ENCODE measurements at regions not wholly inside any gene's neighbourhood (a gene's known extent, or its start where the extent isn't known, plus 50 kb on each side); places are given as distances from the start of the nearest gene placed in this dataset.

DNA sequence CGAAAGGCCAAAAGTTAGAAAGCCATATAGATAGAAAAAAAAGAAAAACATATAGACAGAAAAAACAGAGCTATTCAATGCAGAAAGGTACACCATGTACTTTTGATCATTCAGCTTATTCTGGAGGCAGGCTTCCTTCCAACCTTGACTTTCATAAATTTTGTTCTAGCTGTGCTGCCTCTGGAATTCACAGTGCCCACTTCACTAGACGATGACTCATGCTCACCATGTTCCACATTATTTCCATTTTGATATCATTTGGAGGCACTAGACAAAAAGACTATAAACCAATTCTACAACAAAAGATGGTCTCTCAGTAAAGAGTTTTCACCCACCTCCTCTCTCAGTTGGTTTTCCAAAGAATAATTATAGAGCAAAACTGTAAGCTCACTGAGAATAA is 229.0 kb upstream of the IPO5 start:
- TF ChIP-seq POLR2A (IDR thresholded peaks at IDR 0.05) (no peak), POLR2AphosphoS5 (IDR thresholded peaks at IDR 0.05; ENCODE audit: insufficient read depth in 1 of 2, low read depth in 1 of 2) (no peak)
- TF ChIP-seq, protein P1, sequence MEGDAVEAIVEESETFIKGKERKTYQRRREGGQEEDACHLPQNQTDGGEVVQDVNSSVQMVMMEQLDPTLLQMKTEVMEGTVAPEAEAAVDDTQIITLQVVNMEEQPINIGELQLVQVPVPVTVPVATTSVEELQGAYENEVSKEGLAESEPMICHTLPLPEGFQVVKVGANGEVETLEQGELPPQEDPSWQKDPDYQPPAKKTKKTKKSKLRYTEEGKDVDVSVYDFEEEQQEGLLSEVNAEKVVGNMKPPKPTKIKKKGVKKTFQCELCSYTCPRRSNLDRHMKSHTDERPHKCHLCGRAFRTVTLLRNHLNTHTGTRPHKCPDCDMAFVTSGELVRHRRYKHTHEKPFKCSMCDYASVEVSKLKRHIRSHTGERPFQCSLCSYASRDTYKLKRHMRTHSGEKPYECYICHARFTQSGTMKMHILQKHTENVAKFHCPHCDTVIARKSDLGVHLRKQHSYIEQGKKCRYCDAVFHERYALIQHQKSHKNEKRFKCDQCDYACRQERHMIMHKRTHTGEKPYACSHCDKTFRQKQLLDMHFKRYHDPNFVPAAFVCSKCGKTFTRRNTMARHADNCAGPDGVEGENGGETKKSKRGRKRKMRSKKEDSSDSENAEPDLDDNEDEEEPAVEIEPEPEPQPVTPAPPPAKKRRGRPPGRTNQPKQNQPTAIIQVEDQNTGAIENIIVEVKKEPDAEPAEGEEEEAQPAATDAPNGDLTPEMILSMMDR (IDR thresholded peaks at IDR 0.05), result no peak

All from vagina (tissue), 2 donors.